Peyer's patch (tissue), 4 donors: ENCODE measurements at regions not wholly inside any gene's neighbourhood (a gene's known extent, or its start where the extent isn't known, plus 50 kb on each side); places are given as distances from the start of the nearest gene placed in this dataset.

ENCODE experiments used
- CTCF ChIP-seq, 6 experiments: fragments of 450-650 bp in 4 of 6; fragments of 200-600 bp in 2 of 6; sonication (generic) in 1 of 6; IDR thresholded peaks; one replicate each; pipeline ENCODE4 v1.5.1; 2017 to 2019; ENCODE audit warnings: antibody characterized with exemption in 6 of 6, mild to moderate bottlenecking in 3 of 6, moderate library complexity in 1 of 6
- POLR2A ChIP-seq, 2 donors: fragments of 450-650 bp; IDR thresholded peaks; one replicate each; pipeline ENCODE4 v1.5.1; 2017; ENCODE audit warnings: antibody characterized with exemption in 2 of 2, mild to moderate bottlenecking in 2 of 2, moderate library complexity in 2 of 2

- TF ChIP-seq CTCF (IDR thresholded peaks at IDR 0.05) (no peak), POLR2A (IDR thresholded peaks at IDR 0.05) (no peak)
Measured at GRCh38 chr11:91174734-91175133, 951.9 kb upstream of the CHORDC1 start.
